ENCODE measurements at regions not wholly inside any gene's neighbourhood (a gene's known extent, or its start where the extent isn't known, plus 50 kb on each side); places are given as distances from the start of the nearest gene placed in this dataset.

DNA sequence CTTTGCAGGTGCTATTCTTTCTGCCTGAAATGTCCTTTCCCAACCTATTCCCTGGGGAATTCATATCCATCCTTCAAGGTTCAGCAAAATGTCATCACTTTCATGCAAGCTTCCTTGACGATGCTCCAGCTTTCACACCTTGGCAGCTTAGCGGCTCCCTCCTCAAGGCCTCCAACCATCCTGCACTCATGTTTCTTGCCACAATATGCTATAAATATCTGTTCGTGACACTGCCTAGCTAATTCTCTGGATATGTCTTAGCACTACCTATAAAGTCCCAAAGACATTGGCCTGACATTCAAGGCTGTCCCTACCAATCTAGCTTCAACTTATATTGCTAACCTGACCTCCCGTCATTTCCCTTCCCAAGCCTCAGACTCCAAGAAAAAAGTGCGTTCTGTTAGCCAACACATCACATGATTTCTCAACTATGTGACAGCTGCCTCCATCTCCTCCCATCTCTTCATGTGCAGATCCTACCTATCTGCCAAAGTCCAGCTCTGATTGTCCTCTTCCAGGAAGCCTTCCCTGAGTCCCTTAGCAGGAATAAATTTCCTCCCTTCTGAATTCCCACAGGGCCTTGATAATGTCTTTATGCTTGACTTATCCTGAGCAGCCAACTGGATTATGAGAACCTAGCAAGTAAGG is 359.9 kb upstream of the F9 start:
- Histone ChIP-seq H3K9me3 (ENCODE audit: control insufficient read depth, low read depth, low read length) (no peaks in the 10 kb centered on the region), H3K14ac (ENCODE audit: insufficient read depth, low read length) (no peak overlapping the region), H4K8ac (replicated peaks; ENCODE audit: insufficient read length, low read depth, low read length) (no peak overlapping the region), H3K23ac (ENCODE audit: insufficient read length, low read depth, low read length) (no peak overlapping the region), H4K91ac (ENCODE audit: insufficient read length, low read depth, low read length) (no peak overlapping the region), H3K4ac (ENCODE audit: low read depth, low read length) (no peak overlapping the region), H2BK120ac (ENCODE audit: low read depth, low read length, poor library complexity, severe bottlenecking) (no peak overlapping the region), H2BK5ac (ENCODE audit: insufficient read length, low read length) (no peak overlapping the region), H2AFZ (ENCODE audit: low read length) (no peak overlapping the region), H3K4me1 (ENCODE audit: insufficient read depth, low read length) (peaks cover 2% of the 10 kb centered on the region; the same call in 1 of the 2 replicates), H3K18ac (ENCODE audit: insufficient read length, low read depth, low read length) (no peak overlapping the region), H3K4me2 (ENCODE audit: insufficient read depth, insufficient read length, low read length) (no peak overlapping the region), H2BK12ac (ENCODE audit: insufficient read length, low read depth, low read length) (no peak overlapping the region), H3T11ph (ENCODE audit: low read length) (no peak overlapping the region), H2BK15ac (ENCODE audit: low read depth, low read length) (no peak overlapping the region), H4K5ac (ENCODE audit: insufficient read length, low read depth, low read length) (no peak overlapping the region), H3K23me2 (ENCODE audit: insufficient read length, low read depth, low read length, poor library complexity, severe bottlenecking) (no peaks in the 10 kb centered on the region), H2AK5ac (ENCODE audit: insufficient read length, low read length) (no peak overlapping the region), H3K79me2 (ENCODE audit: insufficient read depth, low read length) (no peaks in the 10 kb centered on the region), H3K27me3 (ENCODE audit: insufficient read depth, low read length) (no peaks in the 10 kb centered on the region), H3K9ac (ENCODE audit: extremely low read depth, insufficient read length, low read length) (no peak overlapping the region), H3K79me1 (ENCODE audit: insufficient read depth, low read depth, low read length, poor library complexity, severe bottlenecking) (no peaks in the 10 kb centered on the region), H3K56ac (ENCODE audit: insufficient read length, low read depth, low read length) (no peak overlapping the region), H2BK20ac (ENCODE audit: low read depth, low read length, poor library complexity, severe bottlenecking) (no peak overlapping the region), H4K20me1 (ENCODE audit: control insufficient read depth, insufficient read depth, insufficient read length) (no peaks in the 10 kb centered on the region), H3K27ac (ENCODE audit: insufficient read length, low read depth, low read length) (no peak overlapping the region)
- Mint-ChIP-seq H3K4me1 (peaks cover 23 to 27% of the 10 kb centered on the region in 2 experiments), H3K27me3 (ENCODE audit: low read depth) (peaks cover 5% of the 10 kb centered on the region), H3K4me3 (no peak overlapping the region), H3K9me3 (peaks cover 3 to 7% of the 10 kb centered on the region in 2 experiments; a peak in 4 of 5 replicates), H3K27ac (no peak overlapping the region; a peak in 1 of 7 replicates), H3K36me3 (ENCODE audit: insufficient read depth in 1 of 3, low read depth in 3 of 3) (no peaks in the 10 kb centered on the region; a peak in 1 of 7 replicates)
- no peak for DNase-seq
- no CpG with 5 or more reads among the region's 5 CpGs for WGBS (ENCODE audit: extremely low coverage, insufficient read length, low lambda C conversion rate)
- TF ChIP-seq, protein P1, sequence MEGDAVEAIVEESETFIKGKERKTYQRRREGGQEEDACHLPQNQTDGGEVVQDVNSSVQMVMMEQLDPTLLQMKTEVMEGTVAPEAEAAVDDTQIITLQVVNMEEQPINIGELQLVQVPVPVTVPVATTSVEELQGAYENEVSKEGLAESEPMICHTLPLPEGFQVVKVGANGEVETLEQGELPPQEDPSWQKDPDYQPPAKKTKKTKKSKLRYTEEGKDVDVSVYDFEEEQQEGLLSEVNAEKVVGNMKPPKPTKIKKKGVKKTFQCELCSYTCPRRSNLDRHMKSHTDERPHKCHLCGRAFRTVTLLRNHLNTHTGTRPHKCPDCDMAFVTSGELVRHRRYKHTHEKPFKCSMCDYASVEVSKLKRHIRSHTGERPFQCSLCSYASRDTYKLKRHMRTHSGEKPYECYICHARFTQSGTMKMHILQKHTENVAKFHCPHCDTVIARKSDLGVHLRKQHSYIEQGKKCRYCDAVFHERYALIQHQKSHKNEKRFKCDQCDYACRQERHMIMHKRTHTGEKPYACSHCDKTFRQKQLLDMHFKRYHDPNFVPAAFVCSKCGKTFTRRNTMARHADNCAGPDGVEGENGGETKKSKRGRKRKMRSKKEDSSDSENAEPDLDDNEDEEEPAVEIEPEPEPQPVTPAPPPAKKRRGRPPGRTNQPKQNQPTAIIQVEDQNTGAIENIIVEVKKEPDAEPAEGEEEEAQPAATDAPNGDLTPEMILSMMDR (conservative IDR thresholded peaks at IDR 0.05) = no peak
